GM12878 (cell line): ENCODE measurements at regions not wholly inside any gene's neighbourhood (a gene's known extent, or its start where the extent isn't known, plus 50 kb on each side); places are given as distances from the start of the nearest gene placed in this dataset.

Source experiments
- KLF5 ChIP-seq: fragments of 450-650 bp; IDR thresholded peaks from 2 replicates; pipeline ENCODE4 v1.6.1; 2014; ENCODE audit warnings: mild to moderate bottlenecking; ENCODE audit not compliant: partially characterized antibody
- RELA ChIP-seq: fragments of 450-650 bp; IDR thresholded peaks from 2 replicates; pipeline ENCODE4 v1.8.0; 2014; ENCODE audit warnings: borderline replicate concordance; ENCODE audit not compliant: partially characterized antibody

DNA sequence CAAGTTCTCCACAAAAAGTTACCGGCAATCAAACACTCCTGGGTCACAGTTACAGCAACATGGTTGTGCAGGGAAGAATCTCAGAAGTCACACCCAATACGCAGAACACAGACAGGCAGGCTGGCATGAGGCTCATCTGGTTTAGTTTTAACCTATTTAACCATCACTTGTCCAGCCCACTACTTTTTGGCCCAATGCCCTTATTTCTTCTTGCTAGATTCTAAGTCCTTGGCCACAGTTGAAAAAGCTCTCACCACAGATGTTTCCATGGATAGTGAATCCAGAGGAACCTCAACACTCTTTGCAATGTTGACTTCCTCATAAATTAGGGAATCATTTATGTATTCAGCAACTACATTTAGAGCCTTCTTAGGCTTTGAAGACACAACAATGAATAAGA, 50.7 kb upstream of the FNDC3A start (continued):
- TF ChIP-seq KLF5: no peak
- TF ChIP-seq RELA: no peak
